NCI-H2081 treated with DMSO at 0.1 percent for 48 hours (cell line): ENCODE measurements at regions not wholly inside any gene's neighbourhood (a gene's known extent, or its start where the extent isn't known, plus 50 kb on each side); places are given as distances from the start of the nearest gene placed in this dataset.
"Not testable (repeated sequence)": the region's sequence is repeated elsewhere in the genome, so short reads cannot be mapped to it uniquely, and the experiment has no call there.

Experiments used
- DNase-seq: peaks from one replicate; lab custom pipeline; 2025; lab: John Stamatoyannopoulos, UW

- no peak for DNase-seq
Measured at GRCh38 chr3:118525077-118525476, 509.6 kb downstream of the IGSF11 start.

- no peak for DNase-seq
Measured at GRCh38 chr3:118526758-118527513, 507.7 kb downstream of the IGSF11 start.

GRCh38 chr3:118527514-118528044 is 507.1 kb downstream of the IGSF11 start:
- DNase-seq = no peak

- no peak for DNase-seq
Measured at GRCh38 chr3:118529554-118529953, 505.1 kb downstream of the IGSF11 start.

GRCh38 chr3:118530350-118530922 is 504.2 kb downstream of the IGSF11 start:
- DNase-seq = no peak

GRCh38 chr3:118530927-118531356 is 503.7 kb downstream of the IGSF11 start:
- not testable (repeated sequence) for DNase-seq

- no peak for DNase-seq
Measured at GRCh38 chr3:118531816-118532215, 502.8 kb downstream of the IGSF11 start.

- DNase-seq = no peak
Measured at GRCh38 chr3:118533676-118534075, 501.0 kb downstream of the IGSF11 start.

GRCh38 chr3:118534519-118534918 is 500.1 kb downstream of the IGSF11 start:
- no peak for DNase-seq

GRCh38 chr3:118536764-118537163 is 497.9 kb downstream of the IGSF11 start:
- DNase-seq = no peak

- DNase-seq = no peak
Measured at GRCh38 chr3:118537454-118537853, 497.2 kb downstream of the IGSF11 start.

GRCh38 chr3:118538187-118538586 is 496.5 kb downstream of the IGSF11 start:
- no peak for DNase-seq

- DNase-seq = not testable (repeated sequence)
Measured at GRCh38 chr3:118539820-118540447, 494.7 kb downstream of the IGSF11 start.

- not testable (repeated sequence) for DNase-seq
Measured at GRCh38 chr3:118540448-118540821, 494.2 kb downstream of the IGSF11 start.

GRCh38 chr3:118540826-118541225 is 493.8 kb downstream of the IGSF11 start:
- no peak for DNase-seq

- DNase-seq = no peak
Measured at GRCh38 chr3:118541796-118542195, 492.9 kb downstream of the IGSF11 start.

- no peak for DNase-seq
Measured at GRCh38 chr3:118543832-118544231, 490.8 kb downstream of the IGSF11 start.

GRCh38 chr3:118544458-118544857 is 490.2 kb downstream of the IGSF11 start:
- no peak for DNase-seq

- no peak for DNase-seq
Measured at GRCh38 chr3:118548434-118548833, 486.2 kb downstream of the IGSF11 start.

- DNase-seq = no peak
Measured at GRCh38 chr3:118550122-118550521, 484.5 kb downstream of the IGSF11 start.

- no peak for DNase-seq
Measured at GRCh38 chr3:118550556-118550955, 484.1 kb downstream of the IGSF11 start.

GRCh38 chr3:118554148-118554838 is 480.4 kb downstream of the IGSF11 start:
- DNase-seq = no peak
